NCI-H1417 treated with DMSO at 0.1 percent for 48 hours (cell line): ENCODE measurements at regions not wholly inside any gene's neighbourhood (a gene's known extent, or its start where the extent isn't known, plus 50 kb on each side); places are given as distances from the start of the nearest gene placed in this dataset.
"Not testable (repeated sequence)": the region's sequence is repeated elsewhere in the genome, so short reads cannot be mapped to it uniquely, and the experiment has no call there.

Source experiments
- DNase-seq: peaks from one replicate; lab custom pipeline; 2025; lab: John Stamatoyannopoulos, UW

GRCh38 chr2:49804111-49804510, 649.8 kb upstream of the FSHR start:
- no peak for DNase-seq

- DNase-seq = no peak
Measured at GRCh38 chr2:49801898-49802450, 647.7 kb upstream of the FSHR start.

GRCh38 chr2:49798570-49798969, 644.3 kb upstream of the FSHR start:
- no peak for DNase-seq

GRCh38 chr2:49796266-49796665, 642.0 kb upstream of the FSHR start:
- DNase-seq = no peak

- no peak for DNase-seq
Measured at GRCh38 chr2:49794396-49794795, 640.1 kb upstream of the FSHR start.

GRCh38 chr2:49788300-49788699, 634.0 kb upstream of the FSHR start:
- no peak for DNase-seq

GRCh38 chr2:49780949-49781348, 626.6 kb upstream of the FSHR start:
- no peak for DNase-seq

- DNase-seq = no peak
Measured at GRCh38 chr2:49772299-49772970, 618.1 kb upstream of the FSHR start.

- no peak for DNase-seq
Measured at GRCh38 chr2:49770919-49771318, 616.6 kb upstream of the FSHR start.

- DNase-seq = no peak
Measured at GRCh38 chr2:49767316-49767715, 613.0 kb upstream of the FSHR start.

GRCh38 chr2:49755777-49756176, 601.5 kb upstream of the FSHR start:
- DNase-seq = no peak

- no peak for DNase-seq
Measured at GRCh38 chr2:49754381-49754780, 600.1 kb upstream of the FSHR start.

- DNase-seq = no peak
Measured at GRCh38 chr2:49753344-49753985, 599.1 kb upstream of the FSHR start.

- no peak for DNase-seq
Measured at GRCh38 chr2:49737606-49738005, 583.3 kb upstream of the FSHR start.

- not testable (repeated sequence) for DNase-seq
Measured at GRCh38 chr2:49732924-49733323, 578.6 kb upstream of the FSHR start.

GRCh38 chr2:49719241-49719640, 564.9 kb upstream of the FSHR start:
- DNase-seq = no peak

- DNase-seq = no peak
Measured at GRCh38 chr2:49715597-49715996, 561.3 kb upstream of the FSHR start.

GRCh38 chr2:49714454-49714853, 560.1 kb upstream of the FSHR start:
- no peak for DNase-seq

- DNase-seq = no peak
Measured at GRCh38 chr2:49702740-49703139, 548.4 kb upstream of the FSHR start.

GRCh38 chr2:49693961-49694360, 539.6 kb upstream of the FSHR start:
- DNase-seq = no peak

- DNase-seq = not testable (repeated sequence)
Measured at GRCh38 chr2:49692022-49692421, 537.7 kb upstream of the FSHR start.

- DNase-seq = peak; percentile 20
Measured at GRCh38 chr2:49687918-49688317, 533.6 kb upstream of the FSHR start.

GRCh38 chr2:49686897-49687442, 532.7 kb upstream of the FSHR start:
- no peak for DNase-seq
